Retinal pigment epithelial cell (primary cell): ENCODE measurements at regions not wholly inside any gene's neighbourhood (a gene's known extent, or its start where the extent isn't known, plus 50 kb on each side); places are given as distances from the start of the nearest gene placed in this dataset.
A peak's percentile ranks its signal among the peaks of the same experiment; 100 is the strongest.

Experiments
- DNase-seq: peaks from one replicate; pipeline ENCODE4 v3.0.0-alpha.2; 2010; ENCODE audit warnings: low read depth
- H3K4me3 ChIP-seq: 2 replicates; pipeline ENCODE4 v1.5.1; 2011; ENCODE audit warnings: mild to moderate bottlenecking, low read length, control low read depth, moderate library complexity
- TF ChIP-seq, protein P1 (sequence below): conservative IDR thresholded peaks from 2 replicates; pipeline ENCODE4 v1.5.1; 2011; ENCODE audit warnings: low read depth, low read length, control low read depth, inconsistent platforms

DNA sequence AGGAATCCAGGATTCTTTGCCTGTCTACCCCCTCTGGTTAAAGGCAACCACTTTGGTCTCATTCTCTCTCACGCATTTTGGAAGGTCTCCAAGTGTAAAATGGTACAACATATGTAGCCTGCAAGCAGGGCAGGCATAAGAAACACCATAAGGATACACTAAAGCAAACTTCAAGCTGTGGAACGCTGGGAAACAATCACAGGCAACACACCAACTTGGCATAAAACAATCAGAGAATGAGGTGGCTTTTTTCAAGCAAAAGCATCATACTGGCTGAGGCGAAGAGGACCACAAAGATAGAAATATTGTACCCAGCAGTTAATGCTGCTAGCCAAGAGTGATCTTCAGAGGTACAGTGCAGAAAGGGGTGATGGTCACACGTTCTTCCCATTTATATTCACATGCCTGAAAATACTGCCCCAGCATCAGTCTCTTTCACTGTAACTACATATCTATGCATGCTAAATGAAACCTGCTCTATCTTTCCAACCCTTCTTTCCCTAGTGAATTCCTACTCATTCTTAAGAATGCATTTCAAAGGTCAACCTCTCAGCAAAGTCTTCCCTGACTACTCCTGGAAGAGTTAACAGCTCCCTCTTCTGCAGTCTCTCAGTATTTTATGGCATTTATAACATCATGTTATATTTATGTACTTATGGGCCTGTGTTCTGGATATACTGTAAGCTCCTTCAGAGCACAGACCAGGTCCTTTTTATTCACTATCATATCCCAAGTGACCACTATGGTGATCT lies 71.9 kb upstream of the GALNT5 start:
- DNase-seq: no peak
- no peak overlapping the region for H3K4me3 ChIP-seq
- TF ChIP-seq, protein P1, sequence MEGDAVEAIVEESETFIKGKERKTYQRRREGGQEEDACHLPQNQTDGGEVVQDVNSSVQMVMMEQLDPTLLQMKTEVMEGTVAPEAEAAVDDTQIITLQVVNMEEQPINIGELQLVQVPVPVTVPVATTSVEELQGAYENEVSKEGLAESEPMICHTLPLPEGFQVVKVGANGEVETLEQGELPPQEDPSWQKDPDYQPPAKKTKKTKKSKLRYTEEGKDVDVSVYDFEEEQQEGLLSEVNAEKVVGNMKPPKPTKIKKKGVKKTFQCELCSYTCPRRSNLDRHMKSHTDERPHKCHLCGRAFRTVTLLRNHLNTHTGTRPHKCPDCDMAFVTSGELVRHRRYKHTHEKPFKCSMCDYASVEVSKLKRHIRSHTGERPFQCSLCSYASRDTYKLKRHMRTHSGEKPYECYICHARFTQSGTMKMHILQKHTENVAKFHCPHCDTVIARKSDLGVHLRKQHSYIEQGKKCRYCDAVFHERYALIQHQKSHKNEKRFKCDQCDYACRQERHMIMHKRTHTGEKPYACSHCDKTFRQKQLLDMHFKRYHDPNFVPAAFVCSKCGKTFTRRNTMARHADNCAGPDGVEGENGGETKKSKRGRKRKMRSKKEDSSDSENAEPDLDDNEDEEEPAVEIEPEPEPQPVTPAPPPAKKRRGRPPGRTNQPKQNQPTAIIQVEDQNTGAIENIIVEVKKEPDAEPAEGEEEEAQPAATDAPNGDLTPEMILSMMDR: no peak

DNA sequence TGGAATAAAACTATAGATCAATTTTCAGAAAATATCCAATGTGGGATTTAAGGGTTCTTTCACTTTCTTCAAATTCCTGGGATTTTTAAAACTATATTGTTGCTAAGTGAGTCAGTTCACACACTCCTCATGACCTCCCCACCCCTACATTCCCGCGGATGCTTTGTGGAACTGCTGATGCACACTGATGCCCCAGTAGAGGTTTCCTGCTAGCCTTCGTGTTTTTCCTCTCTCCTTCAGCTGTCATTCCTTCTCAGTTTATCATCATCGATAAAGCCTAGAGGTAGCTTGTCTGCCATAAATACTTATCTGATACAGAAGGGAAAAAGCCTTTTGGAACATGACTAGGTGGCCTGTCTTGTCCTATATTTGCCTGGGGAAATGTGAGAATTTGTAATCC lies 67.4 kb upstream of the GALNT5 start:
- H3K4me3 ChIP-seq: no peak overlapping the region
- TF ChIP-seq, protein P1: no peak
- DNase-seq: peak; percentile 54

DNA sequence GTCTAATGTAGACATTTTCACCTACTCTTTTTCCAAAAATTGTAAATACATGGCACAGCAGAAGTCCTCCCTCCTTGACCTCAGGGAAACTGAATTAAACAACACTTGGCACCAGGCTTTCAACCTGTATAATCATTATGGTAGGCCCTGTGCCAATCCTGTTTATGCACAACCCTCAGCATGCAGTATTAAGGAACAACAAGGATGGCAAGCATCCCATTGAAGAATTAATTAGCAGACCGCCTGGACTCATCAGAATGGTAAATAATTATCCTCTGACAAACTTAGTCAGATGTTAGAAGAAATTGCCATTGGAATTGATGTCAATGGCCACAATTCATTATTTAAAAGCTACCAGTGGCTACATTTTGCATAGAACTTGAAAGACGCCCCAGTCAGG lies 66.3 kb upstream of the GALNT5 start:
- DNase-seq: no peak
- no peak overlapping the region for H3K4me3 ChIP-seq
- TF ChIP-seq, protein P1: no peak

DNA sequence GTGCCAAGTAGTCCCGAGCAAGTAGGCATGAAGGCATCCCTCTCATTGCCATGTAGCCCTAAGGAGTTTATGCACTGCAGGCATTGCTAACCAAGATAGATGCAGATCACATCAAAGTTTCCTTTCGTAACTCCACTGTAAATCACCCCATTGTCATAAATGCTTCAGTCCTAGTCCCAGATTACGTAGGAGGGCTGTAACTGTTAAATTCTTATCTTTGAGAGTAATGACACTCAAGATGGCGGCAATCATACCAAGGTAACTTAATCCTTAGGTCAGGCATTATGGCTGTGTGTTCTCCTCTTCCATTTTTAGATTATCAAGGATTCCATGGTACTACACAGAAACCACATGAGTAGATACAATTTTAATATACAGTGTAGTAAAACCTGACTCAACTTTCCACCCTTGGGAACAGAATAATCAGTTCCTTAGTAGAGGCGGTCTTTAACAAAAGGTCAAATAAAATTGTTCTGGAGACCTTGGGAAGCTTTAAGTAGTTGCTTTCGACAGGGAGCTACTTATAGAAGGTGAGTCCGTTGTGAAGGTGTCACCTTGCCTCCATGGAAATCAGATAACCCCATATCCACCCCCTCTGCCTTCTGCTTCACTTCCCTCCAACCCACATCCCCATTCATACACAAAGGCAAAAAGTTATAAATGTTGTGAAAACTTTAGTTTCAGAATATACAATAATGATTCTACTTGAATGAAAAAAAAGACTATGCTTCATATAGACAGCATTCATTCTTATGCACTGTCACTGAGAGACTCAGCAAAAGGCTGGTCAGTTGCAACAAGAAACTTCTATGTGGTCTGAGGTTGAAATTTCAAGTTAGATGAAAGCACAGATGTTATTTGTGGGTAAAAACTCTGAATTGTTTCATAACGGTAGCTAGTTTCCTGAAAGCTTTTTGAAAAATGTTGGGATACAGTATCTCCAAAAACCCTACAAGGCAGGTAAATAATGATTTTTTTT lies 64.8 kb upstream of the GALNT5 start:
- TF ChIP-seq, protein P1: no peak
- DNase-seq: no peak

DNA sequence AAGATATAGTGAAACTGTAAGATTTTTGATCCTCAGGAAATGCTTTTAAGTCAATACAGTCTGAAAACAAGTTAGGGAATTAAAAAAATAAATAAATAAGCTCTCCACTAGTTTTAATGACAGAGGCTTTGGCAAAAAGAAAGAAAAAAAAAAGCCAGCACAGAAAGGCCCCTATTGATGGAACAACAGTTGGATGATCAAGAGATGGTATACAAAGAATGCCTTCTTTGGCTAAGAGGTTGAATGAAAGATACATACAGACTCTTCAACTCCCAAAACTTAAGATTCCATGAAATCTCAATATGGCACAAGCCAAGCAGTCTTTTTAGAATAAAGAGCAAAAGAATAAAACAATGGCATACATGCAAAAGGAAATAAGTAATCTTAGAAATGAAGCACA lies 64.0 kb upstream of the GALNT5 start:
- H3K4me3 ChIP-seq: no peak overlapping the region
- TF ChIP-seq, protein P1: no peak
- no peak for DNase-seq

More for the DNA sequence above, 64.8 kb upstream of the GALNT5 start:
- H3K4me3 ChIP-seq: no peak overlapping the region

DNA sequence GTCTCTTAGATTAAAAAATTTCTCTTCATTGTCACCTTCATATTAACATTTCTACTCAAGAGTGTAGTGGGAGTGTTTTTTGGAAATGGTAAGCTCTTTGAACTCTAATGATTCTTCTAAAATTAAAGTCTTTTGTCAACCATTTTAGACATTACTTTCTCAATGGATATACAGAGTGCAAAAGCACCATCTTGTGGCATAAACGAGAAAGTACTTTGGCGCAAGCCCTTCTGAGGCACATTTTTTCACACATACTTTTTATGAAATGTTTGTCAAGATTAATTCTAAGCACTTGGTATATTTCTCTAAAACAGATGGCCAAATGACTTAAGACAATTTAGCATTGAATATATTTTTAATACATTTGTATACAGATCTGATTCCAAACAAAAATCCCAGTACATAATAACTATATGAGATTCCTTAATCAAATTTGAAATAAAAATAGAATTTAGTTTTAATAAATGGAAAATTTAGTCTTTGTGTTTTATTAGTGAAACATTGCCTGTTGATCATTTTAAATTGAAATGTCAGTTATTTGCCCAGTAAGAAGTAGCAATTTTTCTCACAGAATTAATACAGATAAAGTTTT lies 63.3 kb upstream of the GALNT5 start:
- TF ChIP-seq, protein P1: peak; percentile 69
- peak; percentile 35 for DNase-seq
- H3K4me3 ChIP-seq: no peak overlapping the region
